Endothelial cell (in vitro differentiated cells): ENCODE measurements at regions not wholly inside any gene's neighbourhood (a gene's known extent, or its start where the extent isn't known, plus 50 kb on each side); places are given as distances from the start of the nearest gene placed in this dataset.

Experiments used
- DNase-seq: peaks from one replicate; pipeline ENCODE4 v3.0.0; 2021; ENCODE audit warnings: low spot score
- H3K27ac Mint-ChIP-seq: one replicate; pipeline ENCODE4 v1.8.0; 2021; ENCODE audit warnings: mixed read lengths, inconsistent platforms; ENCODE audit not compliant: unreplicated experiment
- H3K27me3 Mint-ChIP-seq: one replicate; pipeline ENCODE4 v1.8.0; 2021; ENCODE audit warnings: mild to moderate bottlenecking, moderate library complexity, mixed read lengths, inconsistent platforms; ENCODE audit not compliant: unreplicated experiment
- H3K36me3 Mint-ChIP-seq: one replicate; pipeline ENCODE4 v1.8.0; 2021; ENCODE audit warnings: mild to moderate bottlenecking, low read depth, mixed read lengths, inconsistent platforms; ENCODE audit not compliant: unreplicated experiment
- H3K4me1 Mint-ChIP-seq: one replicate; pipeline ENCODE4 v1.8.0; 2021; ENCODE audit warnings: mild to moderate bottlenecking, mixed read lengths, inconsistent platforms; ENCODE audit not compliant: unreplicated experiment
- H3K4me3 Mint-ChIP-seq: one replicate; pipeline ENCODE4 v1.8.0; 2021; ENCODE audit warnings: mild to moderate bottlenecking, mixed read lengths, inconsistent platforms; ENCODE audit not compliant: unreplicated experiment
- H3K9me3 Mint-ChIP-seq: one replicate; pipeline ENCODE4 v1.8.0; 2021; ENCODE audit warnings: mixed read lengths, inconsistent platforms; ENCODE audit not compliant: unreplicated experiment
- TF ChIP-seq, protein P1 (sequence below): fragments of 200-600 bp; sonication (generic); IDR thresholded peaks from one replicate; pipeline ENCODE4 v1.5.0; 2021; ENCODE audit warnings: antibody characterized with exemption; ENCODE audit not compliant: unreplicated experiment

GRCh38 chr13:77443511-77443910, 92.0 kb upstream of the SCEL start:
- Mint-ChIP-seq H3K27me3 (peaks cover under 1% of the 10 kb centered on the region), H3K9me3 (no peaks in the 10 kb centered on the region)
- TF ChIP-seq, protein P1, sequence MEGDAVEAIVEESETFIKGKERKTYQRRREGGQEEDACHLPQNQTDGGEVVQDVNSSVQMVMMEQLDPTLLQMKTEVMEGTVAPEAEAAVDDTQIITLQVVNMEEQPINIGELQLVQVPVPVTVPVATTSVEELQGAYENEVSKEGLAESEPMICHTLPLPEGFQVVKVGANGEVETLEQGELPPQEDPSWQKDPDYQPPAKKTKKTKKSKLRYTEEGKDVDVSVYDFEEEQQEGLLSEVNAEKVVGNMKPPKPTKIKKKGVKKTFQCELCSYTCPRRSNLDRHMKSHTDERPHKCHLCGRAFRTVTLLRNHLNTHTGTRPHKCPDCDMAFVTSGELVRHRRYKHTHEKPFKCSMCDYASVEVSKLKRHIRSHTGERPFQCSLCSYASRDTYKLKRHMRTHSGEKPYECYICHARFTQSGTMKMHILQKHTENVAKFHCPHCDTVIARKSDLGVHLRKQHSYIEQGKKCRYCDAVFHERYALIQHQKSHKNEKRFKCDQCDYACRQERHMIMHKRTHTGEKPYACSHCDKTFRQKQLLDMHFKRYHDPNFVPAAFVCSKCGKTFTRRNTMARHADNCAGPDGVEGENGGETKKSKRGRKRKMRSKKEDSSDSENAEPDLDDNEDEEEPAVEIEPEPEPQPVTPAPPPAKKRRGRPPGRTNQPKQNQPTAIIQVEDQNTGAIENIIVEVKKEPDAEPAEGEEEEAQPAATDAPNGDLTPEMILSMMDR: no peak

DNA sequence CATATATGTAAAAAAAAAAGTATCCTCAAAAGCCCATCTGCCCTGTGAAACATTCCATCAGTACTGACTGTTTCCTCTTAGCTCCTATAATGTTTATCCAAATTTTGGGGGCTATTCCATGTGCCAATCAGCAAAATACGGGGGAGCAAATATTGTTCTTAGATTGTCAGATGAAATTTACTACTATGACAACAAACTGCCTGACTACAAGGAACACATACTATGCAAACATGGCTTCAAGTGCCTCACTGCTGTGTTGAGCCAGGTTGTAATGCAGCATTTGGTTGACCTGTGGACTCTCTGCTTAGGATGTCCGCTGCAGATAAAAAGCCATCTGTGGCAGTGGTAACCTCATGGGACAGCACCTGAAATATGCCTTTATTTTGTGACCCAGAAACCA, 98.2 kb upstream of the SCEL start:
- Mint-ChIP-seq H3K27ac (no peak overlapping the region), H3K4me3 (no peak overlapping the region), H3K27me3 (peaks cover 3% of the 10 kb centered on the region), H3K36me3 (no peaks in the 10 kb centered on the region), H3K4me1 (no peaks in the 10 kb centered on the region), H3K9me3 (no peaks in the 10 kb centered on the region)
- no peak for DNase-seq
- TF ChIP-seq, protein P1: no peak

More at GRCh38 chr13:77443511-77443910, 92.0 kb upstream of the SCEL start:
- DNase-seq: no peak
- Mint-ChIP-seq H3K27ac (no peak overlapping the region), H3K4me3 (no peak overlapping the region), H3K4me1 (peaks cover under 1% of the 10 kb centered on the region), H3K36me3 (no peaks in the 10 kb centered on the region)

- Mint-ChIP-seq H3K36me3 (no peaks in the 10 kb centered on the region), H3K9me3 (no peaks in the 10 kb centered on the region), H3K27ac (no peak overlapping the region), H3K4me1 (no peaks in the 10 kb centered on the region), H3K4me3 (no peak overlapping the region), H3K27me3 (peaks cover 3% of the 10 kb centered on the region)
- DNase-seq: no peak
- TF ChIP-seq, protein P1: no peak
Observed at GRCh38 chr13:77434289-77434688, 101.2 kb upstream of the SCEL start.

DNA sequence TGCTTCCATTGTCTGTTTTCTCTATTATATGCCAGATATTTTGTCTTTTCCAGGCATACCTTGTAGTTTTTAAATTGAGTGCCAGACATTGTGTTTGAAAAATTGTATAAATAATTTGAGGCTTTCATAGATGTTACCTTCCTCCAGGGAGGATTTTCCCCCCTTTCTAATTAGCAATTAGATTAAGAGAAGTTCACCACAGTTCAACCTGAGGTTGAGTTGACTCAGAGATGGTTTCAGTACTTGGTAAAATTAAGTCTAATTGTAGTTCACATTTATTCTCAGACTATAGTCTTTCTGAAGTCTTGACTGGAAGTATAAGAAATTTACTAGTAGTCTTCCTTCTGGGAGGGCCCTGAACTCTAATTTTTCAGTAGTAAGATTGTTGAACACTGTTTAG, 104.1 kb upstream of the SCEL start:
- Mint-ChIP-seq H3K4me1 (peaks cover 4% of the 10 kb centered on the region), H3K36me3 (no peaks in the 10 kb centered on the region), H3K4me3 (no peak overlapping the region), H3K9me3 (no peaks in the 10 kb centered on the region), H3K27me3 (peaks cover 2% of the 10 kb centered on the region), H3K27ac (no peak overlapping the region)
- TF ChIP-seq, protein P1: no peak
- DNase-seq: no peak

DNA sequence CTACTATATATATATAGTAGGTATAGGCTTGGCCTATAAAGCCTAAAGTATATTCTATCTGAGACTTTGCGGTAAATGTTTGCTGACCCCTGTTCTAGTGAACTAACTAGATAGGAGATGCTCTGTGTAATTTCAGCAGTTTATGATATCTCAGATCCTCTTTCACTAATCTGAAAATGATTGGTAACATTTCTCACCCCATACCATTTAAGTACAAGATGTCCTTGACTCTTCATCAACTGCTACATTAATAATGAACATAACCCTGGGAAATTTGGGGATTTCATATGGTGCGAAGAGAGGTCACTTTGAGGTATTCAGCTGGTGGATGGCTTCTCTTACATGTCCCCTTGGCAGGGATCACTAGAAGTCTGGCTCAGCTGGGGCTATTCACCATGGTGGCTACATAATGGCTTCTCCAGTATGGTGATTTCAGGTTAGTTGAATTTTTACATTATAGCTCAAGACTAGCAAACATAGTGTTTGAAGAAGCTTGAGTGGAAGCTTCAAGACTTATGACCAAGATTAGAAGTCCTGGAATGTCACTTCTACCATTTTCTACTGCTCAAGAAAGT, 103.6 kb upstream of the MYCBP2 start:
- TF ChIP-seq, protein P1: no peak
- no peak for DNase-seq
- no peaks in the 10 kb centered on the region for H3K36me3 Mint-ChIP-seq
- H3K27me3 Mint-ChIP-seq: peaks cover 2% of the 10 kb centered on the region
- H3K27ac Mint-ChIP-seq: no peak overlapping the region
- no peaks in the 10 kb centered on the region for H3K9me3 Mint-ChIP-seq
- H3K4me1 Mint-ChIP-seq: peaks cover 4% of the 10 kb centered on the region
- no peak overlapping the region for H3K4me3 Mint-ChIP-seq
